ENCODE measurements at regions not wholly inside any gene's neighbourhood (a gene's known extent, or its start where the extent isn't known, plus 50 kb on each side); places are given as distances from the start of the nearest gene placed in this dataset.
A peak's percentile ranks its signal among the peaks of the same experiment; 100 is the strongest.

DNA sequence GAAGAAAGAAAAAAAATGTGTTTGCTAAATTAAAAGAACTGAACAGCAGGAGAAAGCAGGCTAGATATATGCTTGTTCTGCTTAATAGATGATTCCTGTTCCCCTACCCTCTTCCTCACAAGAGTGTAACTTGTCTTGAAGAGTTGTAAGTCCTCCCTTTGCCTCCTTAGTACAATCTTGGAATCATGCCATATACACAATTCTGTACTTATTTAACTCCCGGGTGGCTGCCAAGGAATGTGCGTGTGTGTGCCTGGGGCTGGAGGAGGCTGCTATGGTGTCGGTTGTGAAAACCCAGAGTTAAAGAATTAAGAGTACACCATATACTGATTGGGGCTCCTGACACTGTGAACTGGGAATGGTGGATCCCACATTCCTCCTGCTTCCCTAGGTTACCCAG lies 194.2 kb downstream of the SIPA1L2 start:
- POLR2A ChIA-PET (ENCODE audit: unreplicated experiment): no interaction called here
- no peak overlapping the region for H2BK120ac ChIP-seq (ENCODE audit: low read depth, low read length)
- dilution Hi-C loops (cut with HindIII; ENCODE audit: low sequenced_read_pairs, unreplicated experiment) (no loop called here), in situ Hi-C loops (cut with MboI; ENCODE audit: low sequenced_read_pairs) (no loop called here), intact Hi-C loops (cut with micrococcal nuclease) (no loop called here)
- H4K5ac ChIP-seq (ENCODE audit: low read depth, low read length): no peak overlapping the region
- peak overlapping the region; percentile 4; the same call in 1 of the 2 replicates for H3K4me2 ChIP-seq (ENCODE audit: low read depth, low read length)
- H2BK5ac ChIP-seq (ENCODE audit: low read depth, low read length, poor library complexity, severe bottlenecking): no peak overlapping the region
- H4K20me1 ChIP-seq (ENCODE audit: insufficient read depth, low read length): no peaks in the 10 kb centered on the region
- H3K4ac ChIP-seq (ENCODE audit: low read depth, low read length): peak overlapping the region; percentile 18
- H3K23ac ChIP-seq (ENCODE audit: low read depth, low read length): no peak overlapping the region
- peak; percentile 70 for DNase-seq
- peak; percentile 86 for ATAC-seq (ENCODE audit: low read depth)
- H3K9me3 ChIP-seq (ENCODE audit: control insufficient read depth, insufficient read depth, low read length): no peaks in the 10 kb centered on the region
- no peak overlapping the region for H2AK9ac ChIP-seq (replicated peaks; ENCODE audit: low read depth, low read length, poor library complexity)
- H3K79me1 ChIP-seq (ENCODE audit: low read depth in 1 of 2, low read length in 2 of 2): no peaks in the 10 kb centered on the region
- H2AK5ac ChIP-seq (ENCODE audit: low read depth, low read length): no peak overlapping the region
- H2BK15ac ChIP-seq (ENCODE audit: low read depth, low read length): peak overlapping the region; percentile 34; the same call in 1 of the 3 replicates
- CTCF ChIA-PET: no interaction called here
- no peak overlapping the region for H3K4me3 ChIP-seq (ENCODE audit: insufficient read depth, low read depth, low read length)
- H3K9me1 ChIP-seq (ENCODE audit: insufficient read depth, low read length): peaks cover 14% of the 10 kb centered on the region
- no peak overlapping the region for H3K18ac ChIP-seq (ENCODE audit: low read depth, low read length)
- H2AFZ ChIP-seq (replicated peaks; ENCODE audit: low read length, poor library complexity): no peak overlapping the region
- H4K91ac ChIP-seq (ENCODE audit: insufficient read depth, low read depth, low read length): no peak overlapping the region
- H2BK20ac ChIP-seq (ENCODE audit: low read depth, low read length): no peak overlapping the region
- H3K27ac ChIP-seq (ENCODE audit: insufficient read depth, low read length): no peak overlapping the region
- H3K9ac ChIP-seq (ENCODE audit: low read depth, low read length): no peak overlapping the region
- H3K56ac ChIP-seq (ENCODE audit: extremely low read depth, insufficient read depth, low read length): no peak overlapping the region
- no CpG with 5 or more reads among the region's 3 CpGs for WGBS, 2 experiments (ENCODE audit: extremely low coverage in 2 of 2, insufficient read length in 1 of 2)
- peaks cover 25% of the 10 kb centered on the region for H3K36me3 ChIP-seq (ENCODE audit: control insufficient read depth, insufficient read depth, low read length)
- no peak for TF ChIP-seq MAZ (IDR thresholded peaks at IDR 0.05; ENCODE audit: borderline replicate concordance, low read depth, low read length)
- TF ChIP-seq SMC3 (IDR thresholded peaks at IDR 0.05; ENCODE audit: low read depth, low read length): no peak
- TF ChIP-seq RAD21 (IDR thresholded peaks at IDR 0.05; ENCODE audit: low read length): no peak
- TF ChIP-seq POLR2A (IDR thresholded peaks at IDR 0.05; ENCODE audit: low read depth, low read length): no peak
- no peak for TF ChIP-seq BHLHE40 (IDR thresholded peaks at IDR 0.05; ENCODE audit: low read depth, low read length)
- TF ChIP-seq FOS (IDR thresholded peaks at IDR 0.05; ENCODE audit: low read depth, low read length): no peak
- TF ChIP-seq, protein P1, sequence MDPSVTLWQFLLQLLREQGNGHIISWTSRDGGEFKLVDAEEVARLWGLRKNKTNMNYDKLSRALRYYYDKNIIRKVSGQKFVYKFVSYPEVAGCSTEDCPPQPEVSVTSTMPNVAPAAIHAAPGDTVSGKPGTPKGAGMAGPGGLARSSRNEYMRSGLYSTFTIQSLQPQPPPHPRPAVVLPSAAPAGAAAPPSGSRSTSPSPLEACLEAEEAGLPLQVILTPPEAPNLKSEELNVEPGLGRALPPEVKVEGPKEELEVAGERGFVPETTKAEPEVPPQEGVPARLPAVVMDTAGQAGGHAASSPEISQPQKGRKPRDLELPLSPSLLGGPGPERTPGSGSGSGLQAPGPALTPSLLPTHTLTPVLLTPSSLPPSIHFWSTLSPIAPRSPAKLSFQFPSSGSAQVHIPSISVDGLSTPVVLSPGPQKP (IDR thresholded peaks at IDR 0.05; ENCODE audit: borderline replicate concordance, low read depth, low read length): no peak
- TF ChIP-seq NFE2L2 (IDR thresholded peaks at IDR 0.05; ENCODE audit: low read depth, low read length): no peak
- TF ChIP-seq, protein P2, sequence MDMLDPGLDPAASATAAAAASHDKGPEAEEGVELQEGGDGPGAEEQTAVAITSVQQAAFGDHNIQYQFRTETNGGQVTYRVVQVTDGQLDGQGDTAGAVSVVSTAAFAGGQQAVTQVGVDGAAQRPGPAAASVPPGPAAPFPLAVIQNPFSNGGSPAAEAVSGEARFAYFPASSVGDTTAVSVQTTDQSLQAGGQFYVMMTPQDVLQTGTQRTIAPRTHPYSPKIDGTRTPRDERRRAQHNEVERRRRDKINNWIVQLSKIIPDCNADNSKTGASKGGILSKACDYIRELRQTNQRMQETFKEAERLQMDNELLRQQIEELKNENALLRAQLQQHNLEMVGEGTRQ (IDR thresholded peaks at IDR 0.05; ENCODE audit: low read depth, low read length): no peak
- TF ChIP-seq MXI1 (IDR thresholded peaks at IDR 0.05; ENCODE audit: borderline replicate concordance, low read depth, low read length): no peak
- TF ChIP-seq, protein P3, sequence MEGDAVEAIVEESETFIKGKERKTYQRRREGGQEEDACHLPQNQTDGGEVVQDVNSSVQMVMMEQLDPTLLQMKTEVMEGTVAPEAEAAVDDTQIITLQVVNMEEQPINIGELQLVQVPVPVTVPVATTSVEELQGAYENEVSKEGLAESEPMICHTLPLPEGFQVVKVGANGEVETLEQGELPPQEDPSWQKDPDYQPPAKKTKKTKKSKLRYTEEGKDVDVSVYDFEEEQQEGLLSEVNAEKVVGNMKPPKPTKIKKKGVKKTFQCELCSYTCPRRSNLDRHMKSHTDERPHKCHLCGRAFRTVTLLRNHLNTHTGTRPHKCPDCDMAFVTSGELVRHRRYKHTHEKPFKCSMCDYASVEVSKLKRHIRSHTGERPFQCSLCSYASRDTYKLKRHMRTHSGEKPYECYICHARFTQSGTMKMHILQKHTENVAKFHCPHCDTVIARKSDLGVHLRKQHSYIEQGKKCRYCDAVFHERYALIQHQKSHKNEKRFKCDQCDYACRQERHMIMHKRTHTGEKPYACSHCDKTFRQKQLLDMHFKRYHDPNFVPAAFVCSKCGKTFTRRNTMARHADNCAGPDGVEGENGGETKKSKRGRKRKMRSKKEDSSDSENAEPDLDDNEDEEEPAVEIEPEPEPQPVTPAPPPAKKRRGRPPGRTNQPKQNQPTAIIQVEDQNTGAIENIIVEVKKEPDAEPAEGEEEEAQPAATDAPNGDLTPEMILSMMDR (conservative IDR thresholded peaks at IDR 0.05; ENCODE audit: low read depth, low read length): no peak
- no peak for TF ChIP-seq RFX5 (IDR thresholded peaks at IDR 0.05; ENCODE audit: low read depth, low read length)
- no peak for TF ChIP-seq MAFK (IDR thresholded peaks at IDR 0.05; ENCODE audit: low read depth, low read length)
- TF ChIP-seq CHD1 (IDR thresholded peaks at IDR 0.05; ENCODE audit: low read depth, low read length): no peak
- TF ChIP-seq CEBPB (IDR thresholded peaks at IDR 0.05; ENCODE audit: low read depth, low read length): no peak
- TF ChIP-seq RCOR1 (IDR thresholded peaks at IDR 0.05; ENCODE audit: insufficient replicate concordance, low read length): no peak
- BruUV-seq (replicated peaks): no TSS peak
- H3K4me1 ChIP-seq (ENCODE audit: control insufficient read depth, insufficient read depth, low read length): peaks cover 2% of the 10 kb centered on the region; the same call in 1 of the 2 replicates
- 0 out of 2 replicates have a peak overlapping the region, but pooled peaks have one; percentile 26 for H3K14ac ChIP-seq (replicated peaks; ENCODE audit: low read depth, low read length)
- H3K27me3 ChIP-seq (ENCODE audit: control insufficient read depth, insufficient read depth, low read length): no peaks in the 10 kb centered on the region
- H4K8ac ChIP-seq (ENCODE audit: low read depth in 2 of 2, low read length in 2 of 2): no peak overlapping the region

Measured in IMR-90 (cell line).